ENCODE measurements at regions not wholly inside any gene's neighbourhood (a gene's known extent, or its start where the extent isn't known, plus 50 kb on each side); places are given as distances from the start of the nearest gene placed in this dataset.
"Not testable (repeated sequence)": the region's sequence is repeated elsewhere in the genome, so short reads cannot be mapped to it uniquely, and the experiment has no call there.

DNA sequence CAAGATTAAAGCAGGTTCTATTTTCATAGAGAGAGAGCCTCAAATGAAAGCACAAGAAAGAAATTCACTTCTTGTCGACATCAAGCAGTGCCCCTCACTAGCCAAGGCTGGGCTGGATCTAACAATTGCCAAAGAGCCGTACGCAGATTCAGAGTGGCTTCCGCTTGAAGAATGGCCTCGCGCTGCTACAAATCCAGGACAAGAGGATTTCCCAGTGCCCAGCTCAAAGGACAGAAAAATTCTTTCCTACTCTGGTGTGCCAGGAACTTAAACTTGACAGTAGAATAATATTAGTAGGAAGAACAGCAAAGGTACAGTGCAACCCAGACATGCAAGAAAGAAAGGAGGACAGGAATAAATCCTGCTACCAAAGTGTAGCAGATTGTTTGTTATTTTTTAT is 56.5 kb upstream of the PPARGC1A start:
- Histone ChIP-seq H3K27ac (peak overlapping the region in 1 of 2 donors; percentile 48), H3K9me3 (no peaks in the 10 kb centered on the region), H3K4me3 (no peak overlapping the region), H3K27me3 (no peaks in the 10 kb centered on the region), H3K4me1 (peaks cover 12% of the 10 kb centered on the region), H3K36me3 (ENCODE audit: low read depth, missing control alignments) (no peaks in the 10 kb centered on the region)
- TF ChIP-seq POLR2A (IDR thresholded peaks at IDR 0.05), result no peak
- TF ChIP-seq, protein P1, sequence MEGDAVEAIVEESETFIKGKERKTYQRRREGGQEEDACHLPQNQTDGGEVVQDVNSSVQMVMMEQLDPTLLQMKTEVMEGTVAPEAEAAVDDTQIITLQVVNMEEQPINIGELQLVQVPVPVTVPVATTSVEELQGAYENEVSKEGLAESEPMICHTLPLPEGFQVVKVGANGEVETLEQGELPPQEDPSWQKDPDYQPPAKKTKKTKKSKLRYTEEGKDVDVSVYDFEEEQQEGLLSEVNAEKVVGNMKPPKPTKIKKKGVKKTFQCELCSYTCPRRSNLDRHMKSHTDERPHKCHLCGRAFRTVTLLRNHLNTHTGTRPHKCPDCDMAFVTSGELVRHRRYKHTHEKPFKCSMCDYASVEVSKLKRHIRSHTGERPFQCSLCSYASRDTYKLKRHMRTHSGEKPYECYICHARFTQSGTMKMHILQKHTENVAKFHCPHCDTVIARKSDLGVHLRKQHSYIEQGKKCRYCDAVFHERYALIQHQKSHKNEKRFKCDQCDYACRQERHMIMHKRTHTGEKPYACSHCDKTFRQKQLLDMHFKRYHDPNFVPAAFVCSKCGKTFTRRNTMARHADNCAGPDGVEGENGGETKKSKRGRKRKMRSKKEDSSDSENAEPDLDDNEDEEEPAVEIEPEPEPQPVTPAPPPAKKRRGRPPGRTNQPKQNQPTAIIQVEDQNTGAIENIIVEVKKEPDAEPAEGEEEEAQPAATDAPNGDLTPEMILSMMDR (IDR thresholded peaks at IDR 0.05), result no peak
- DNase-seq, result no peak
- 45 to 76% methylated on average over 6 of the region's 6 CpGs for WGBS, 2 donors
- intact Hi-C loops (cut with DNase I; ENCODE audit: low total_unique reads), result no loop called here

DNA sequence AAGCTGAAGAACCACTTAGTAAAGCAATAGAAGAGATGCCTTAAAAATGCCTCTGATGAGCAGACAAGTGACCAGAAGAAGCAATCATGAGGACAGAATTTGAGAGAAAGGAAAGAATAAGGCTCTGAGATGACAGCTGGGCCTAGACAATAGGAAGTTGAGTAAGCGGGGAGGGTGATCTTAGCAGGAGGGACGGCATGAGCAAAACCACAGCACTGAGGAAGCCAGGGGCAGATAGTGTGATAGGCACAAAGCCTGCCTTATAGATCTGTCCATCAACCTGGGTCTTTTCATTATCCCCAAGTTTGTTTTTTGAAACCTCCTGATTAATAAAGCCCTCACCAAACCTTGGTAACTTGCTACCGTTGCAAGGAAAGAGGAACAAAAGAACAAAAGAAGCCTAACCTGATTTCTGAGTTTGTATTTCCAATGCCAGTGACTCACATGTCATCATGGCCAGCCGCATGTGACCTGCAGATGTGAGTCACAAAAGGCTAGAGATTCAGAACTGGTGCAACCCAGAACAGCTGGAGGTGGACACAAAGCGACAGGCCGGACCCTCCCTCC is 55.7 kb upstream of the PPARGC1A start:
- Histone ChIP-seq H3K9me3 (no peaks in the 10 kb centered on the region), H3K36me3 (ENCODE audit: low read depth, missing control alignments) (no peaks in the 10 kb centered on the region), H3K4me3 (no peak overlapping the region), H3K27ac (peak overlapping the region in 1 of 2 donors; percentile 48), H3K27me3 (no peaks in the 10 kb centered on the region), H3K4me1 (peaks cover 12% of the 10 kb centered on the region)
- 64 to 71% methylated on average over 6 of the region's 6 CpGs for WGBS, 2 donors
- TF ChIP-seq POLR2A (IDR thresholded peaks at IDR 0.05), result no peak
- TF ChIP-seq, protein P1 (IDR thresholded peaks at IDR 0.05), result no peak
- intact Hi-C loops (cut with DNase I; ENCODE audit: low total_unique reads), result no loop called here
- peak; percentile 36 for DNase-seq

DNA sequence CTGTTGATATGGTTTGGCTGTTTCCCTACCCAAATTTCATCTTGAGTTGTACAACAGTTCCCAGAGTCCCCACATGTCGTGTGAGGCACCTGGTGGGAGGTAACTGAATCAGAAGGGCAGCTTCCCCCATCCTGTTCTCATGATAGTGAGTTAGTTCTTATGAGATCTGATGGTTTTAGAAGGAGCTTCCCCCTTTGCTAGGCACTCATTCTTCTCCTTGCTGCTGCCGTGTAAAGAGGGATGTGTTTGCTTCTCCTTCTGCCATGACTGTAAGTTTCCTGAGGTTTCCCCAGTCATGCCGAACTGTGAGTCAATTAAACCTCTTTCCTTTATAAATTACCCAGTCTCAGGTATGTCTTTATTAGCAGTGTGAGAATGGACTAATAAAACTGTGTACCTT is 54.7 kb upstream of the PPARGC1A start:
- intact Hi-C loops (cut with DNase I; ENCODE audit: low total_unique reads); H3K36me3 ChIP-seq (ENCODE audit: low read depth, missing control alignments); H3K27me3 ChIP-seq; H3K4me3 ChIP-seq; H3K9me3 ChIP-seq; DNase-seq; H3K27ac ChIP-seq: not testable (repeated sequence)
- H3K4me1 ChIP-seq, result peaks cover 12% of the 10 kb centered on the region
- WGBS, 2 donors, result 78 to 79% methylated on average over 3 of the region's 3 CpGs

DNA sequence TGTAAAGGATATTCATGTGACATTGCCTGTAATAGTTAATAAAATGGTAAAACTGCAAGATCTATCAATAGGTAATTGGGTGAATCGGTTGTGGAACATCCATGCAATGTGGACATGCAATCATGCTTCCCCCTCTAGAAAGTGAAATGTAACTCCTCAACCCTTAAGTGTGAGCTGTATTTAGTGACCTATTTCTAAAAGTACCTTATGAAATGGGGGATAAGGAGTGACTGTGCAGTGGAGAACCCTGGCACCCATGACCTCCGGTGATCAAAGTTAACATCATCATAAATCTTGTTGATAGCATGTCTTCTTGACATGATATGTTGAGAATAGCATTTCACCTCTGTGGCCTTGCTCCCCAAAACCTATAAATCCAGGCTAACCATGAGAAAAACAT is 53.6 kb upstream of the PPARGC1A start:
- 87 to 100% methylated on average over 2 of the region's 2 CpGs for WGBS, 2 donors
- Histone ChIP-seq H3K4me3 (no peak overlapping the region), H3K27me3 (no peaks in the 10 kb centered on the region), H3K36me3 (ENCODE audit: low read depth, missing control alignments) (no peaks in the 10 kb centered on the region), H3K9me3 (no peaks in the 10 kb centered on the region), H3K27ac (no peak overlapping the region), H3K4me1 (peaks cover 12% of the 10 kb centered on the region)
- intact Hi-C loops (cut with DNase I; ENCODE audit: low total_unique reads), result no loop called here
- no peak for DNase-seq
- TF ChIP-seq, protein P1 (IDR thresholded peaks at IDR 0.05), result no peak
- TF ChIP-seq POLR2A (IDR thresholded peaks at IDR 0.05), result no peak

DNA sequence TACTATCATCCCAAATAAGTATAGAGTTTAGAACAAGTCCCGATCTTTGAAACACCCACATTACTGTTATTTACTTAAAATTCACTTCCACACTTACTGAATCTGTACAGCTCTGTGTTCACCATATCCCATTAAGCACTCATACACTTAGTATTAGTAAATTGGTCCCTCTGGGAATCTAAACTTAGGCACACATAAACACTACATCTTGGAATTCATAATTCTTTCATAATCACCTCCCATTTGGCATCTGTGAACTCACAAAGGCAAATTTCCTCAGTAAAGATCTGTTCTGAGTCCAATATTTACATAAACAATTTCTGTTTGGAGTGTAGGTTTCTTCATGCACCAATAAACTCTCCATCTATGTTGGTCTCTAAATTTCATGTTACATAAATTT is 52.6 kb upstream of the PPARGC1A start:
- H3K9me3 ChIP-seq, result no peaks in the 10 kb centered on the region
- no peak overlapping the region for H3K4me3 ChIP-seq
- no peak for DNase-seq
- 72 to 73% methylated on average over 1 of the region's 1 CpG for WGBS, 2 donors
- no peaks in the 10 kb centered on the region for H3K27me3 ChIP-seq
- intact Hi-C loops (cut with DNase I; ENCODE audit: low total_unique reads), result no loop called here
- H3K27ac ChIP-seq, result no peak overlapping the region
- no peaks in the 10 kb centered on the region for H3K36me3 ChIP-seq (ENCODE audit: low read depth, missing control alignments)
- TF ChIP-seq POLR2A (IDR thresholded peaks at IDR 0.05), result no peak
- TF ChIP-seq, protein P1 (IDR thresholded peaks at IDR 0.05), result no peak
- H3K4me1 ChIP-seq, result peaks cover 7% of the 10 kb centered on the region
